Neuron (in vitro differentiated cells): ENCODE measurements at regions not wholly inside any gene's neighbourhood (a gene's known extent, or its start where the extent isn't known, plus 50 kb on each side); places are given as distances from the start of the nearest gene placed in this dataset.

Experiments used
- H2AFZ ChIP-seq: one replicate; pipeline ENCODE4 v1.6.1; 2013; ENCODE audit warnings: low read depth, mild to moderate bottlenecking, inconsistent platforms, low read length, moderate library complexity
- H3K27me3 ChIP-seq: one replicate; pipeline ENCODE4 v1.6.1; 2013; ENCODE audit warnings: low read length; ENCODE audit not compliant: insufficient read depth
- H3K36me3 ChIP-seq: one replicate; pipeline ENCODE4 v1.6.1; 2013; ENCODE audit warnings: low read length; ENCODE audit not compliant: insufficient read depth
- H3K4me1 ChIP-seq: one replicate; pipeline ENCODE4 v1.6.1; 2013; ENCODE audit warnings: low read length; ENCODE audit not compliant: insufficient read depth
- H3K4me3 ChIP-seq: 2 replicates; pipeline ENCODE4 v1.5.1; 2013; ENCODE audit warnings: mild to moderate bottlenecking, low read length, moderate library complexity
- H3K9me3 ChIP-seq: one replicate; pipeline ENCODE4 v1.6.1; 2013; ENCODE audit warnings: low read length

- no peak overlapping the region for H3K4me3 ChIP-seq
- H3K9me3 ChIP-seq = no peaks in the 10 kb centered on the region
- no peaks in the 10 kb centered on the region for H3K27me3 ChIP-seq
- no peak overlapping the region for H2AFZ ChIP-seq
- no peaks in the 10 kb centered on the region for H3K4me1 ChIP-seq
- H3K36me3 ChIP-seq = no peaks in the 10 kb centered on the region
Observed at GRCh38 chr10:80697926-80698325, 160.2 kb downstream of the SH2D4B start.

GRCh38 chr10:80699602-80700039 lies 161.9 kb downstream of the SH2D4B start:
- Histone ChIP-seq H3K27me3 (no peaks in the 10 kb centered on the region), H3K4me1 (no peaks in the 10 kb centered on the region), H3K9me3 (no peaks in the 10 kb centered on the region), H2AFZ (no peak overlapping the region), H3K4me3 (no peak overlapping the region), H3K36me3 (no peaks in the 10 kb centered on the region)

- Histone ChIP-seq H3K4me3 (no peak overlapping the region), H3K4me1 (no peaks in the 10 kb centered on the region), H3K9me3 (no peaks in the 10 kb centered on the region), H3K27me3 (no peaks in the 10 kb centered on the region), H3K36me3 (no peaks in the 10 kb centered on the region), H2AFZ (no peak overlapping the region)
Observed at GRCh38 chr10:80700252-80700651, 162.6 kb downstream of the SH2D4B start.

GRCh38 chr10:80700760-80701444 lies 163.2 kb downstream of the SH2D4B start:
- Histone ChIP-seq H3K9me3 (no peaks in the 10 kb centered on the region), H3K4me3 (no peak overlapping the region), H3K4me1 (no peaks in the 10 kb centered on the region), H2AFZ (no peak overlapping the region), H3K36me3 (no peaks in the 10 kb centered on the region), H3K27me3 (no peaks in the 10 kb centered on the region)

GRCh38 chr10:80701706-80702105 lies 164.0 kb downstream of the SH2D4B start:
- Histone ChIP-seq H2AFZ (no peak overlapping the region), H3K4me1 (no peaks in the 10 kb centered on the region), H3K9me3 (no peaks in the 10 kb centered on the region), H3K27me3 (no peaks in the 10 kb centered on the region), H3K36me3 (no peaks in the 10 kb centered on the region), H3K4me3 (no peak overlapping the region)

- H3K27me3 ChIP-seq = no peaks in the 10 kb centered on the region
- H3K4me1 ChIP-seq = no peaks in the 10 kb centered on the region
- H3K9me3 ChIP-seq = no peaks in the 10 kb centered on the region
- no peak overlapping the region for H3K4me3 ChIP-seq
- no peak overlapping the region for H2AFZ ChIP-seq
- no peaks in the 10 kb centered on the region for H3K36me3 ChIP-seq
Observed at GRCh38 chr10:80702143-80702542, 164.4 kb downstream of the SH2D4B start.

- Histone ChIP-seq H3K4me1 (no peaks in the 10 kb centered on the region), H2AFZ (no peak overlapping the region), H3K27me3 (no peaks in the 10 kb centered on the region), H3K4me3 (no peak overlapping the region), H3K9me3 (no peaks in the 10 kb centered on the region), H3K36me3 (no peaks in the 10 kb centered on the region)
Observed at GRCh38 chr10:80705899-80706298, 168.2 kb downstream of the SH2D4B start.

- H3K4me1 ChIP-seq = no peaks in the 10 kb centered on the region
- no peaks in the 10 kb centered on the region for H3K27me3 ChIP-seq
- H3K4me3 ChIP-seq = no peak overlapping the region
- H3K36me3 ChIP-seq = no peaks in the 10 kb centered on the region
- no peaks in the 10 kb centered on the region for H3K9me3 ChIP-seq
- no peak overlapping the region for H2AFZ ChIP-seq
Observed at GRCh38 chr10:80708185-80708584, 170.5 kb downstream of the SH2D4B start.

- Histone ChIP-seq H3K4me1 (no peaks in the 10 kb centered on the region), H3K36me3 (no peaks in the 10 kb centered on the region), H3K9me3 (no peaks in the 10 kb centered on the region), H2AFZ (no peak overlapping the region), H3K27me3 (no peaks in the 10 kb centered on the region), H3K4me3 (no peak overlapping the region)
Observed at GRCh38 chr10:80708808-80709207, 171.1 kb downstream of the SH2D4B start.

GRCh38 chr10:80709866-80710265 lies 172.2 kb downstream of the SH2D4B start:
- H2AFZ ChIP-seq = no peak overlapping the region
- no peaks in the 10 kb centered on the region for H3K4me1 ChIP-seq
- H3K36me3 ChIP-seq = no peaks in the 10 kb centered on the region
- no peak overlapping the region for H3K4me3 ChIP-seq
- H3K9me3 ChIP-seq = no peaks in the 10 kb centered on the region
- H3K27me3 ChIP-seq = no peaks in the 10 kb centered on the region

GRCh38 chr10:80713398-80713928 lies 175.8 kb downstream of the SH2D4B start:
- Histone ChIP-seq H3K27me3 (no peaks in the 10 kb centered on the region), H3K4me3 (no peak overlapping the region), H3K4me1 (no peaks in the 10 kb centered on the region), H2AFZ (no peak overlapping the region), H3K36me3 (no peaks in the 10 kb centered on the region), H3K9me3 (no peaks in the 10 kb centered on the region)

GRCh38 chr10:80714566-80714965 lies 176.9 kb downstream of the SH2D4B start:
- H3K4me1 ChIP-seq = no peaks in the 10 kb centered on the region
- no peaks in the 10 kb centered on the region for H3K36me3 ChIP-seq

GRCh38 chr10:80718024-80718423 lies 180.3 kb downstream of the SH2D4B start:
- Histone ChIP-seq H2AFZ (no peak overlapping the region), H3K4me3 (no peak overlapping the region), H3K27me3 (no peaks in the 10 kb centered on the region), H3K9me3 (no peaks in the 10 kb centered on the region), H3K4me1 (no peaks in the 10 kb centered on the region), H3K36me3 (no peaks in the 10 kb centered on the region)

More at GRCh38 chr10:80714566-80714965, 176.9 kb downstream of the SH2D4B start:
- H3K27me3 ChIP-seq = no peaks in the 10 kb centered on the region
- no peaks in the 10 kb centered on the region for H3K9me3 ChIP-seq
- H2AFZ ChIP-seq = no peak overlapping the region
- H3K4me3 ChIP-seq = no peak overlapping the region

- H2AFZ ChIP-seq = no peak overlapping the region
- H3K4me3 ChIP-seq = no peak overlapping the region
- no peaks in the 10 kb centered on the region for H3K36me3 ChIP-seq
- no peaks in the 10 kb centered on the region for H3K27me3 ChIP-seq
- no peaks in the 10 kb centered on the region for H3K9me3 ChIP-seq
- no peaks in the 10 kb centered on the region for H3K4me1 ChIP-seq
Observed at GRCh38 chr10:80719935-80720334, 182.2 kb downstream of the SH2D4B start.
